ENCODE measurements at regions not wholly inside any gene's neighbourhood (a gene's known extent, or its start where the extent isn't known, plus 50 kb on each side); places are given as distances from the start of the nearest gene placed in this dataset.

- TF ChIP-seq CTCF (IDR thresholded peaks at IDR 0.05; ENCODE audit: borderline replicate concordance, insufficient read depth, low read depth, low read length): no peak
- H3K4me3 ChIP-seq (ENCODE audit: low read depth, low read length): no peak overlapping the region
These were observed 721.4 kb downstream of the TMTC2 start for GRCh38 chr12:83408146-83408545.

- TF ChIP-seq CTCF (IDR thresholded peaks at IDR 0.05; ENCODE audit: borderline replicate concordance, insufficient read depth, low read depth, low read length): no peak
- no peak overlapping the region for H3K4me3 ChIP-seq (ENCODE audit: low read depth, low read length)
These were observed 717.8 kb downstream of the TMTC2 start for GRCh38 chr12:83404521-83404920.

- TF ChIP-seq CTCF (IDR thresholded peaks at IDR 0.05; ENCODE audit: borderline replicate concordance, insufficient read depth, low read depth, low read length): no peak
- no peak overlapping the region for H3K4me3 ChIP-seq (ENCODE audit: low read depth, low read length)
These were observed 703.5 kb downstream of the TMTC2 start for GRCh38 chr12:83390186-83390585.

- 0 out of 2 replicates have a peak, but pooled peaks have one; percentile 22 for TF ChIP-seq CTCF (IDR thresholded peaks at IDR 0.05; ENCODE audit: borderline replicate concordance, insufficient read depth, low read depth, low read length)
These were observed 702.7 kb downstream of the TMTC2 start for GRCh38 chr12:83389237-83389996.

DNA sequence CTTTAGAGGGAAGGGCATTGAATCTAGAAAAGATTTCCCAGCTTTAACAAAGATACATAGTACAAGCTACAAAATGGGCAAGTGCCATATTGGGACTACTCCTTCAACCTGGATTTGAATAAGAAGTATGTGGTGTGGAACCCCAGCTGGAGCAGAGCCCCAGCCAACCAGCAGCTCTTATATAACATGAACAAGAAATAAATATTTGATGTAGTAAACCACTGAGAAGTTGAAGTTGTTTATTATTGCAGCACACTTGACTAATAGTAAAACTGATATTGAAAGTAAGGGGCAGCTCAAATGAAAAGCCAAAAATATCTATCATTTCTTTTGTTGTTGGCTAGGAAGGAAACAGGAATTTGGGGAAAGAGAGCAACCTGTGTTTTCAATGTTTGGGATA is 701.8 kb downstream of the TMTC2 start:
- no peak overlapping the region for H3K4me3 ChIP-seq (ENCODE audit: low read depth, low read length)
- no peak for TF ChIP-seq CTCF (IDR thresholded peaks at IDR 0.05; ENCODE audit: borderline replicate concordance, insufficient read depth, low read depth, low read length)

More at GRCh38 chr12:83389237-83389996, 702.7 kb downstream of the TMTC2 start:
- no peak overlapping the region for H3K4me3 ChIP-seq (ENCODE audit: low read depth, low read length)

GRCh38 chr12:83386527-83387264 is 700.0 kb downstream of the TMTC2 start:
- TF ChIP-seq CTCF (IDR thresholded peaks at IDR 0.05; ENCODE audit: borderline replicate concordance, insufficient read depth, low read depth, low read length): no peak

More at GRCh38 chr12:83386527-83387264, 700.0 kb downstream of the TMTC2 start:
- no peak overlapping the region for H3K4me3 ChIP-seq (ENCODE audit: low read depth, low read length)
